ENCODE measurements at regions not wholly inside any gene's neighbourhood (a gene's known extent, or its start where the extent isn't known, plus 50 kb on each side); places are given as distances from the start of the nearest gene placed in this dataset.
A peak's percentile ranks its signal among the peaks of the same experiment; 100 is the strongest.

GRCh38 chr11:28727254-28727653 is 619.1 kb downstream of the METTL15 start:
- Histone ChIP-seq H3K4me1 (ENCODE audit: control insufficient read depth in 1 of 2, insufficient read depth in 2 of 2, low read depth in 1 of 2, low read length in 1 of 2) (peaks cover 0 to 26% of the 10 kb centered on the region in 2 experiments; a peak in 1 of 4 replicates), H3K27me3 (ENCODE audit: insufficient read depth) (no peaks in the 10 kb centered on the region), H3F3A (replicated peaks; ENCODE audit: insufficient read depth) (peaks cover 10% of the 10 kb centered on the region), H3K4me2 (peak overlapping the region; percentile 45), H3K9me2 (no peaks in the 10 kb centered on the region), H3K9ac (peak overlapping the region; percentile 34), H3K79me2 (ENCODE audit: insufficient read depth) (no peaks in the 10 kb centered on the region), H2AFZ (ENCODE audit: low read depth) (peak overlapping the region; percentile 52), H3K36me3 (replicated peaks in 1 of 2; ENCODE audit: control insufficient read depth in 1 of 2, insufficient read depth in 2 of 2, low read length in 1 of 2) (no peaks in the 10 kb centered on the region), H4K20me1 (ENCODE audit: insufficient read depth) (no peaks in the 10 kb centered on the region), H3K4me3 (ENCODE audit: low read depth in 2 of 2, low read length in 1 of 2) (no peak overlapping the region), H3K9me3 (no peaks in the 10 kb centered on the region), H3K27ac (ENCODE audit: low read depth in 2 of 2, low read length in 1 of 2) (peak overlapping the region in 1 of 2 experiments; percentile 74; a peak in 3 of 4 replicates)
- peak; percentile 23; the same call in 1 of the 2 replicates for TF ChIP-seq FOSL2 (IDR thresholded peaks at IDR 0.05; ENCODE audit: borderline replicate concordance, low read depth)
- TF ChIP-seq, protein P1, sequence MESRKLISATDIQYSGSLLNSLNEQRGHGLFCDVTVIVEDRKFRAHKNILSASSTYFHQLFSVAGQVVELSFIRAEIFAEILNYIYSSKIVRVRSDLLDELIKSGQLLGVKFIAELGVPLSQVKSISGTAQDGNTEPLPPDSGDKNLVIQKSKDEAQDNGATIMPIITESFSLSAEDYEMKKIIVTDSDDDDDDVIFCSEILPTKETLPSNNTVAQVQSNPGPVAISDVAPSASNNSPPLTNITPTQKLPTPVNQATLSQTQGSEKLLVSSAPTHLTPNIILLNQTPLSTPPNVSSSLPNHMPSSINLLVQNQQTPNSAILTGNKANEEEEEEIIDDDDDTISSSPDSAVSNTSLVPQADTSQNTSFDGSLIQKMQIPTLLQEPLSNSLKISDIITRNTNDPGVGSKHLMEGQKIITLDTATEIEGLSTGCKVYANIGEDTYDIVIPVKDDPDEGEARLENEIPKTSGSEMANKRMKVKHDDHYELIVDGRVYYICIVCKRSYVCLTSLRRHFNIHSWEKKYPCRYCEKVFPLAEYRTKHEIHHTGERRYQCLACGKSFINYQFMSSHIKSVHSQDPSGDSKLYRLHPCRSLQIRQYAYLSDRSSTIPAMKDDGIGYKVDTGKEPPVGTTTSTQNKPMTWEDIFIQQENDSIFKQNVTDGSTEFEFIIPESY (IDR thresholded peaks at IDR 0.05; ENCODE audit: borderline replicate concordance, low read depth), result no peak
- peak; percentile 42; the same call in 1 of the 2 replicates for TF ChIP-seq TCF12 (IDR thresholded peaks at IDR 0.05)
- no peak for TF ChIP-seq SIN3A (IDR thresholded peaks at IDR 0.05; ENCODE audit: borderline replicate concordance, low read depth, low read length)
- TF ChIP-seq TEAD4 (IDR thresholded peaks at IDR 0.05; ENCODE audit: borderline replicate concordance, insufficient read depth), result peak; percentile 27; the same call in 1 of the 2 replicates
- peak in 1 of 2 experiments; percentile 46; a peak in 1 of 4 replicates for TF ChIP-seq EP300 (IDR thresholded peaks at IDR 0.05; ENCODE audit: borderline replicate concordance in 1 of 2, low read depth in 1 of 2, low read length in 1 of 2)
- TF ChIP-seq NFIC (IDR thresholded peaks at IDR 0.05; ENCODE audit: borderline replicate concordance), result peak; percentile 73
- TF ChIP-seq, protein P2, sequence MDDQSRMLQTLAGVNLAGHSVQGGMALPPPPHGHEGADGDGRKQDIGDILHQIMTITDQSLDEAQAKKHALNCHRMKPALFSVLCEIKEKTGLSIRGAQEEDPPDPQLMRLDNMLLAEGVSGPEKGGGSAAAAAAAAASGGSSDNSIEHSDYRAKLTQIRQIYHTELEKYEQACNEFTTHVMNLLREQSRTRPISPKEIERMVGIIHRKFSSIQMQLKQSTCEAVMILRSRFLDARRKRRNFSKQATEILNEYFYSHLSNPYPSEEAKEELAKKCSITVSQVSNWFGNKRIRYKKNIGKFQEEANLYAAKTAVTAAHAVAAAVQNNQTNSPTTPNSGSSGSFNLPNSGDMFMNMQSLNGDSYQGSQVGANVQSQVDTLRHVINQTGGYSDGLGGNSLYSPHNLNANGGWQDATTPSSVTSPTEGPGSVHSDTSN (IDR thresholded peaks at IDR 0.05), result peak; percentile 27; the same call in 1 of the 2 replicates
- DNase-seq, result no peak
- WGBS (ENCODE audit: low lambda C conversion rate), result 19% methylated on average over 3 of the region's 3 CpGs
- POLR2A ChIA-PET, result no interaction called here
- CTCF ChIA-PET, result interaction anchor here (1.1 kb wide), 1 partner anchor 21 kb away, joined by 3 read pairs; no protein-coding TSS in a partner anchor

- H3K27ac ChIP-seq (ENCODE audit: low read depth in 2 of 2, low read length in 1 of 2), result peak overlapping the region in 1 of 2 experiments; percentile 74; a peak in 1 of 4 replicates
- no peak overlapping the region for H3K4me3 ChIP-seq (ENCODE audit: low read depth in 2 of 2, low read length in 1 of 2)
- peak overlapping the region; percentile 52 for H2AFZ ChIP-seq (ENCODE audit: low read depth)
- H3K36me3 ChIP-seq (replicated peaks in 1 of 2; ENCODE audit: control insufficient read depth in 1 of 2, insufficient read depth in 2 of 2, low read length in 1 of 2), result no peaks in the 10 kb centered on the region
- no peaks in the 10 kb centered on the region for H3K9me3 ChIP-seq
- CTCF ChIA-PET, result no interaction called here
- no peak for DNase-seq
- no peak for TF ChIP-seq TAF1 (IDR thresholded peaks at IDR 0.05; ENCODE audit: borderline replicate concordance, low read depth, low read length)
- TF ChIP-seq, protein P2 (IDR thresholded peaks at IDR 0.05), result no peak
- TF ChIP-seq, protein P3, sequence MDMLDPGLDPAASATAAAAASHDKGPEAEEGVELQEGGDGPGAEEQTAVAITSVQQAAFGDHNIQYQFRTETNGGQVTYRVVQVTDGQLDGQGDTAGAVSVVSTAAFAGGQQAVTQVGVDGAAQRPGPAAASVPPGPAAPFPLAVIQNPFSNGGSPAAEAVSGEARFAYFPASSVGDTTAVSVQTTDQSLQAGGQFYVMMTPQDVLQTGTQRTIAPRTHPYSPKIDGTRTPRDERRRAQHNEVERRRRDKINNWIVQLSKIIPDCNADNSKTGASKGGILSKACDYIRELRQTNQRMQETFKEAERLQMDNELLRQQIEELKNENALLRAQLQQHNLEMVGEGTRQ (IDR thresholded peaks at IDR 0.05; ENCODE audit: borderline replicate concordance, low read depth, low read length), result no peak
- TF ChIP-seq SIN3A (IDR thresholded peaks at IDR 0.05; ENCODE audit: borderline replicate concordance, low read depth, low read length), result no peak
- no peak for TF ChIP-seq FOXM1 (IDR thresholded peaks at IDR 0.05; ENCODE audit: low read depth)
- no peaks in the 10 kb centered on the region for H3K27me3 ChIP-seq (ENCODE audit: insufficient read depth)
- H3K9me2 ChIP-seq, result no peaks in the 10 kb centered on the region
- POLR2A ChIA-PET, result no interaction called here
- WGBS (ENCODE audit: low lambda C conversion rate), result 88% methylated on average over 1 of the region's 1 CpG
- no peaks in the 10 kb centered on the region for H3K79me2 ChIP-seq (ENCODE audit: insufficient read depth)
- peaks cover 10% of the 10 kb centered on the region for H3F3A ChIP-seq (replicated peaks; ENCODE audit: insufficient read depth)
- H3K9ac ChIP-seq, result peak overlapping the region; percentile 34; the same call in 1 of the 2 replicates
- H3K4me1 ChIP-seq (ENCODE audit: control insufficient read depth in 1 of 2, insufficient read depth in 2 of 2, low read depth in 1 of 2, low read length in 1 of 2), result peaks cover 0 to 23% of the 10 kb centered on the region in 2 experiments; a peak in 1 of 4 replicates
- no peak overlapping the region for H3K4me2 ChIP-seq
- H4K20me1 ChIP-seq (ENCODE audit: insufficient read depth), result no peaks in the 10 kb centered on the region
These were observed 618.2 kb downstream of the METTL15 start for GRCh38 chr11:28726432-28726831.
